MM.1S (cell line): ENCODE measurements at regions not wholly inside any gene's neighbourhood (a gene's known extent, or its start where the extent isn't known, plus 50 kb on each side); places are given as distances from the start of the nearest gene placed in this dataset.

Source experiments
- DNase-seq: peaks from one replicate; pipeline ENCODE4 v3.0.0-alpha.2; 2015
- H2AFZ ChIP-seq: fragments of 300-600 bp; sonication (generic); 2 replicates; pipeline ENCODE4 v1.6.0; 2016; ENCODE audit warnings: antibody characterized with exemption, low read length
- H3F3A ChIP-seq: fragments of 300-600 bp; sonication (generic); 2 replicates; pipeline ENCODE4 v1.6.1; 2016; ENCODE audit warnings: mild to moderate bottlenecking, antibody characterized with exemption, low read length, moderate library complexity, mixed read lengths; ENCODE audit not compliant: insufficient read depth
- H3K27ac ChIP-seq: fragments of 300-600 bp; sonication (generic); 2 replicates; pipeline ENCODE4 v1.5.1; 2016; ENCODE audit warnings: mild to moderate bottlenecking, low read length
- H3K27me3 ChIP-seq: fragments of 300-600 bp; sonication (generic); replicated peaks from 2 replicates; pipeline ENCODE4 v1.6.0; 2016; ENCODE audit warnings: low read length; ENCODE audit not compliant: insufficient read depth
- H3K36me3 ChIP-seq: fragments of 300-600 bp; sonication (generic); replicated peaks from 2 replicates; pipeline ENCODE4 v1.6.1; 2016; ENCODE audit warnings: mild to moderate bottlenecking, low read length, mixed read lengths; ENCODE audit not compliant: insufficient read depth
- H3K4me1 ChIP-seq: fragments of 300-600 bp; sonication (generic); 2 replicates; pipeline ENCODE4 v1.6.1; 2016; ENCODE audit warnings: low read length, mixed read lengths
- H3K4me2 ChIP-seq: fragments of 300-600 bp; sonication (generic); 2 replicates; pipeline ENCODE4 v1.6.0; 2016; ENCODE audit warnings: low read depth, low read length
- H3K4me3 ChIP-seq: fragments of 300-600 bp; sonication (generic); 2 replicates; pipeline ENCODE4 v1.5.1; 2016; ENCODE audit warnings: low read length, mixed read lengths
- H3K79me2 ChIP-seq: fragments of 300-600 bp; sonication (generic); 2 replicates; pipeline ENCODE4 v1.6.1; 2016; ENCODE audit warnings: mixed run types, low read length, mixed read lengths
- H3K9ac ChIP-seq: fragments of 300-600 bp; sonication (generic); 2 replicates; pipeline ENCODE4 v1.6.1; 2016; ENCODE audit warnings: low read length, mixed read lengths
- H3K9me2 ChIP-seq: fragments of 300-600 bp; sonication (generic); replicated peaks from 2 replicates; pipeline ENCODE4 v1.6.1; 2016; ENCODE audit warnings: mild to moderate bottlenecking, low read length, mixed read lengths; ENCODE audit not compliant: insufficient read depth
- H3K9me3 ChIP-seq: fragments of 300-600 bp; sonication (generic); replicated peaks from 2 replicates; pipeline ENCODE4 v1.6.1; 2016; ENCODE audit warnings: mild to moderate bottlenecking, low read length, mixed read lengths; ENCODE audit not compliant: insufficient read depth
- H4K20me1 ChIP-seq: fragments of 300-600 bp; sonication (generic); 2 replicates; pipeline ENCODE4 v1.6.1; 2016; ENCODE audit warnings: mild to moderate bottlenecking, low read length, moderate library complexity, mixed read lengths; ENCODE audit not compliant: insufficient read depth
- CTCF ChIP-seq: fragments of 300-600 bp; sonication (generic); IDR thresholded peaks from 2 replicates; pipeline ENCODE4 v1.5.1; 2016; ENCODE audit warnings: antibody characterized with exemption, low read length, mixed read lengths
- EZH2 ChIP-seq: fragments of 300-600 bp; sonication (generic); optimal IDR thresholded peaks from 2 replicates; pipeline ENCODE3; 2017; ENCODE audit warnings: low read depth, mild to moderate bottlenecking, antibody characterized with exemption, low read length, mixed read lengths
- EZH2phosphoT487 ChIP-seq: fragments of 300-600 bp; sonication (generic); IDR thresholded peaks from 2 replicates; pipeline ENCODE4 v1.6.1; 2018; ENCODE audit warnings: antibody characterized with exemption, low read length

GRCh38 chr7:28263622-28264271 lies 83.2 kb upstream of the JAZF1 start:
- H3K27me3 ChIP-seq, result no peaks in the 10 kb centered on the region
- no peak for DNase-seq
- no peak overlapping the region for H3K4me3 ChIP-seq
- H4K20me1 ChIP-seq, result no peaks in the 10 kb centered on the region
- no peaks in the 10 kb centered on the region for H3K36me3 ChIP-seq
- no peak overlapping the region for H3K9ac ChIP-seq
- H3K9me2 ChIP-seq, result no peaks in the 10 kb centered on the region
- no peaks in the 10 kb centered on the region for H3K9me3 ChIP-seq
- no peaks in the 10 kb centered on the region for H3K4me1 ChIP-seq
- no peak for TF ChIP-seq EZH2phosphoT487
- no peak for TF ChIP-seq CTCF
- no peak for TF ChIP-seq EZH2
- no peak overlapping the region for H3K4me2 ChIP-seq
- H3K27ac ChIP-seq, result no peak overlapping the region
- H3F3A ChIP-seq, result no peaks in the 10 kb centered on the region
- no peaks in the 10 kb centered on the region for H3K79me2 ChIP-seq
- H2AFZ ChIP-seq, result no peak overlapping the region

GRCh38 chr7:28266402-28266801 lies 85.8 kb upstream of the JAZF1 start:
- no peaks in the 10 kb centered on the region for H3K36me3 ChIP-seq
- H3K9ac ChIP-seq, result no peak overlapping the region
- H3K4me1 ChIP-seq, result no peaks in the 10 kb centered on the region
- no peaks in the 10 kb centered on the region for H3K9me3 ChIP-seq
- no peak overlapping the region for H3K4me2 ChIP-seq
- H3F3A ChIP-seq, result no peaks in the 10 kb centered on the region
- no peak for DNase-seq
- TF ChIP-seq EZH2 (no peak), CTCF (no peak)
- H4K20me1 ChIP-seq, result no peaks in the 10 kb centered on the region
- no peaks in the 10 kb centered on the region for H3K27me3 ChIP-seq
- no peak overlapping the region for H2AFZ ChIP-seq
- no peak overlapping the region for H3K4me3 ChIP-seq
- no peaks in the 10 kb centered on the region for H3K9me2 ChIP-seq
- no peak overlapping the region for H3K27ac ChIP-seq
- no peaks in the 10 kb centered on the region for H3K79me2 ChIP-seq

- Histone ChIP-seq H3K27me3 (no peaks in the 10 kb centered on the region), H3K4me1 (no peaks in the 10 kb centered on the region), H4K20me1 (no peaks in the 10 kb centered on the region), H3K9ac (no peak overlapping the region), H3K27ac (no peak overlapping the region), H3K4me3 (no peak overlapping the region), H3K79me2 (no peaks in the 10 kb centered on the region), H2AFZ (no peak overlapping the region), H3K4me2 (no peak overlapping the region), H3K36me3 (no peaks in the 10 kb centered on the region), H3F3A (no peaks in the 10 kb centered on the region), H3K9me2 (no peaks in the 10 kb centered on the region), H3K9me3 (no peaks in the 10 kb centered on the region)
- DNase-seq, result no peak
- TF ChIP-seq CTCF, result no peak
- TF ChIP-seq EZH2, result no peak
- TF ChIP-seq EZH2phosphoT487, result no peak
These were observed 86.4 kb upstream of the JAZF1 start for GRCh38 chr7:28267012-28267411.
